ENCODE measurements at regions not wholly inside any gene's neighbourhood (a gene's known extent, or its start where the extent isn't known, plus 50 kb on each side); places are given as distances from the start of the nearest gene placed in this dataset.
"Not testable (repeated sequence)": the region's sequence is repeated elsewhere in the genome, so short reads cannot be mapped to it uniquely, and the experiment has no call there.

DNA sequence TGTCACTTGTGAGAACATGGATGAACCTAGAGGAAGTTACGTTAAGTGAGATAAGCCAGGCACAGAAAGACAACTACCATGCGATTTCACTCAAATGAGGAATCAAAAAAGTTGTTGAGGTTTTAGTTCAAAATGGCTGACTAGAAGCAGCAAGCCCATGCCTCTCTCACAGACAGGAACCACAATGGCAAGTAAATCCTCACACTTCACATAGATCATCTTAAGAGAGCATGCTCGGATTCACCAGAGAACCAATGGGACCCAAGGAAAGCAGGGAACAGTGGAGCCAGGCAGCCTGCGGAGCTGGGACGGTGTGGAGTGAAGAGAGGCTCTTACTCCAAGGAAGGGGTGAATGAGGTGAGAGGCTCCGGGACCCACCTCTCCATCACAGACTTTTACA lies 581.0 kb downstream of the UQCRFS1 start:
- no peak for DNase-seq
- H3K27me3 ChIP-seq, result no peaks in the 10 kb centered on the region
- ATAC-seq, result no peak
- no peaks in the 10 kb centered on the region for H3K4me1 ChIP-seq
- H3K9me3 ChIP-seq, result no peaks in the 10 kb centered on the region
- in situ Hi-C loops (cut with MboI; ENCODE audit: low sequenced_read_pairs in 4 of 4), result loop anchor here (5.0 kb wide), 1 partner anchor 165 kb away; no protein-coding TSS in a partner anchor
- no peaks in the 10 kb centered on the region for H3K36me3 ChIP-seq
- TF ChIP-seq, protein P1, sequence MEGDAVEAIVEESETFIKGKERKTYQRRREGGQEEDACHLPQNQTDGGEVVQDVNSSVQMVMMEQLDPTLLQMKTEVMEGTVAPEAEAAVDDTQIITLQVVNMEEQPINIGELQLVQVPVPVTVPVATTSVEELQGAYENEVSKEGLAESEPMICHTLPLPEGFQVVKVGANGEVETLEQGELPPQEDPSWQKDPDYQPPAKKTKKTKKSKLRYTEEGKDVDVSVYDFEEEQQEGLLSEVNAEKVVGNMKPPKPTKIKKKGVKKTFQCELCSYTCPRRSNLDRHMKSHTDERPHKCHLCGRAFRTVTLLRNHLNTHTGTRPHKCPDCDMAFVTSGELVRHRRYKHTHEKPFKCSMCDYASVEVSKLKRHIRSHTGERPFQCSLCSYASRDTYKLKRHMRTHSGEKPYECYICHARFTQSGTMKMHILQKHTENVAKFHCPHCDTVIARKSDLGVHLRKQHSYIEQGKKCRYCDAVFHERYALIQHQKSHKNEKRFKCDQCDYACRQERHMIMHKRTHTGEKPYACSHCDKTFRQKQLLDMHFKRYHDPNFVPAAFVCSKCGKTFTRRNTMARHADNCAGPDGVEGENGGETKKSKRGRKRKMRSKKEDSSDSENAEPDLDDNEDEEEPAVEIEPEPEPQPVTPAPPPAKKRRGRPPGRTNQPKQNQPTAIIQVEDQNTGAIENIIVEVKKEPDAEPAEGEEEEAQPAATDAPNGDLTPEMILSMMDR (IDR thresholded peaks at IDR 0.05 in 4 of 5, conservative IDR thresholded peaks at IDR 0.05 in 1 of 5), result no peak
- no peak overlapping the region for H3K27ac ChIP-seq
- intact Hi-C loops (cut with DNase I; ENCODE audit: low total_unique reads), result loop anchor here (10.0 kb wide), 1 partner anchor 77 kb away; no protein-coding TSS in a partner anchor
- no peak overlapping the region for H3K4me3 ChIP-seq

DNA sequence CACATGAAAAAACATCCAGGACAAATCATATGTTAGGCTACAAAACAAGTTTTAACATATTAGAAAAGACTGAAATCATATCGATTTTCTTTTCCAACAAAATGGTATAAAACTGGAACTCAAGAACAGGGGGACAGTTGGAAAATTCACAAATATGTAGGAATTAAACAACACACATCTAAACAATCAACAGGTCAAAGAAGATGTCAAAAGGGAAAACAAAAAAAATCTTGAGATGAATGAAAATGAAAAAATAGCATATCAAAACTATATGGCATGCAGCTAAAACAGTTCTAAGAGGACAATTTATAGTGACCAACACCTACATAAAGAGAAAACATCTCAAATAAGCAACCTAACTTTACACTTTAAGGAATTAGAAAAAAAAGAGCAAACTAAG lies 585.3 kb downstream of the UQCRFS1 start:
- in situ Hi-C loops (cut with MboI; ENCODE audit: low sequenced_read_pairs in 4 of 4), result no loop called here
- no peak for ATAC-seq
- Histone ChIP-seq H3K4me1 (no peaks in the 10 kb centered on the region), H3K36me3 (no peaks in the 10 kb centered on the region), H3K27ac (no peak overlapping the region), H3K27me3 (no peaks in the 10 kb centered on the region), H3K9me3 (no peaks in the 10 kb centered on the region), H3K4me3 (no peak overlapping the region)
- intact Hi-C loops (cut with DNase I; ENCODE audit: low total_unique reads), result no loop called here
- TF ChIP-seq, protein P1 (IDR thresholded peaks at IDR 0.05 in 4 of 5, conservative IDR thresholded peaks at IDR 0.05 in 1 of 5), result no peak
- TF ChIP-seq POLR2A (IDR thresholded peaks at IDR 0.05), result no peak
- no peak for DNase-seq

DNA sequence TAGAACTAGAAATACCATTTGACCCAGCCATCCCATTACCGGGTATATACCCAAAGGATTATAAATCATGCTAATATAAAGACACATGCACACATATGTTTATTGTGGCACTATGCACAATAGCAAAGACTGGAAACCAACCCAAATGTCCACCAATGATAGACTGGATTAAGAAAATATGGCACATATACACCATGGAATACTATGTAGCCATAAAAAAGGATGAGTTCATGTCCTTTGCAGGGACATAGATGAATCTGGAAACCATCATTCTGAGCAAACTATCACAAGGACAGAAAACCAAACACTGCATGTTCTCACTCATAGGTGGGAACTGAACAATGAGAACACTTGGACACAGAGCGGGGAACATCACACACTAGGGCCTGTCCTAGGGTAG lies 586.5 kb downstream of the UQCRFS1 start:
- DNase-seq; H3K9me3 ChIP-seq; H3K27me3 ChIP-seq; H3K36me3 ChIP-seq; in situ Hi-C loops (cut with MboI; ENCODE audit: low sequenced_read_pairs in 4 of 4); H3K4me1 ChIP-seq; H3K4me3 ChIP-seq; intact Hi-C loops (cut with DNase I; ENCODE audit: low total_unique reads); H3K27ac ChIP-seq; ATAC-seq: not testable (repeated sequence)

DNA sequence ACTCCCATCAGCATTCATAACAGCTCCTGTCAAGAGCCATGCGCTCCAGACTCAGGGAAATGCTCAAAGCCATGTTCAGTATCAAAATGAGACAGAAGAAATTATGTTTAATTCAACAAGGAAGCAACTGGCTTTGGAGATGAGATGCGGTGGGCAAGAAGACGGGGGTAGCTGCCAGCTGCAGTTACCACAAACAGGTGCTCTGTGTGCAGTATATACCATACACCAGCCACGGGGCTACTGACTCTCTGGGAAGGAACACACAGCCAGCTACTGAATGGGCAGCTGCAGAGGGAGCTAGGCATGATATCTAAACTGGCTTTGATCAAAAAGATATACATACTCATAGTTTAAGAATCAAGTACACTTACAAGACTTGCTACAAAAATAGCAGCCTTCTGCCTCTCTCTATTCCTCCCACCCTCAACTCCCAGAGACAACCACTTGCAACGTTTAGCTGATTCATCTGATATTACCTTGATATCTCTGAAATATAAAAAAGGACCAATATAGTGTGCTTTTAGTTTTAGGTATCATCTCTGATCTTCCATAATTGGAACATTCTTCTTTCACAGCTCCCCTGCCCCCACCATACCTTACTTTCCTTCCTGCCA lies 593.0 kb downstream of the UQCRFS1 start:
- H3K36me3 ChIP-seq, result no peaks in the 10 kb centered on the region
- intact Hi-C loops (cut with DNase I; ENCODE audit: low total_unique reads) (no loop called here), in situ Hi-C loops (cut with MboI; ENCODE audit: low sequenced_read_pairs in 4 of 4) (no loop called here)
- ATAC-seq (no peak), DNase-seq (no peak)
- no peak overlapping the region for H3K27ac ChIP-seq
- no peaks in the 10 kb centered on the region for H3K4me1 ChIP-seq
- TF ChIP-seq, protein P1 (IDR thresholded peaks at IDR 0.05 in 4 of 5, conservative IDR thresholded peaks at IDR 0.05 in 1 of 5), result no peak
- TF ChIP-seq POLR2A (IDR thresholded peaks at IDR 0.05), result no peak
- no peaks in the 10 kb centered on the region for H3K9me3 ChIP-seq
- H3K4me3 ChIP-seq, result no peak overlapping the region
- H3K27me3 ChIP-seq, result no peaks in the 10 kb centered on the region

DNA sequence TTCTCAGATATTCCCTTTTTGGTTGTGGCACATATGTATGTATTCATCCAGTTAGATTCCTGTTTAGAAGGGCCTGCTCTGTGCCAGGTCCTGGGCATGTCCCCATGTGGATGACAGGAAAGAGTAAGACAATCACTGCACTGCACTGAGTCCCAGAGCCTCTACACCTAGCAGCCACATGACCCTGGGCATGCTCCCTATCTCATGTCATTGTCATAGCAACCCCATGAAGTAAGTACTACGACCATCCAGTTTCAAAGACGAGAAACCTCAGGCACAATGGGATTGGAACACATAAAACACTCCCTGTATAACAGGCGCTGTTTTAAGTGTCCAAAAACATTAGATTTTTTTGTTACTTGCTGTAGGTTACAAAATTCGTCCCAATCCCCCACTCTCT lies 594.4 kb downstream of the UQCRFS1 start:
- intact Hi-C loops (cut with DNase I; ENCODE audit: low total_unique reads), result no loop called here
- Histone ChIP-seq H3K27ac (no peak overlapping the region), H3K4me1 (no peaks in the 10 kb centered on the region), H3K4me3 (no peak overlapping the region), H3K36me3 (no peaks in the 10 kb centered on the region), H3K9me3 (no peaks in the 10 kb centered on the region), H3K27me3 (no peaks in the 10 kb centered on the region)
- in situ Hi-C loops (cut with MboI; ENCODE audit: low sequenced_read_pairs in 4 of 4), result no loop called here
- DNase-seq (no peak), ATAC-seq (no peak)
- TF ChIP-seq, protein P1 (IDR thresholded peaks at IDR 0.05 in 4 of 5, conservative IDR thresholded peaks at IDR 0.05 in 1 of 5), result no peak
- no peak for TF ChIP-seq POLR2A (IDR thresholded peaks at IDR 0.05)

Measured in gastrocnemius medialis (tissue), 4 donors.